CD4-positive, alpha-beta T cell treated with Interleukin-4 for 4 hours (primary cell): ENCODE measurements at regions not wholly inside any gene's neighbourhood (a gene's known extent, or its start where the extent isn't known, plus 50 kb on each side); places are given as distances from the start of the nearest gene placed in this dataset.
"Not testable (repeated sequence)": the region's sequence is repeated elsewhere in the genome, so short reads cannot be mapped to it uniquely, and the experiment has no call there.

ENCODE experiments used
- DNase-seq: peaks from one replicate; pipeline ENCODE4 v3.0.0-alpha.2; 2020

DNA sequence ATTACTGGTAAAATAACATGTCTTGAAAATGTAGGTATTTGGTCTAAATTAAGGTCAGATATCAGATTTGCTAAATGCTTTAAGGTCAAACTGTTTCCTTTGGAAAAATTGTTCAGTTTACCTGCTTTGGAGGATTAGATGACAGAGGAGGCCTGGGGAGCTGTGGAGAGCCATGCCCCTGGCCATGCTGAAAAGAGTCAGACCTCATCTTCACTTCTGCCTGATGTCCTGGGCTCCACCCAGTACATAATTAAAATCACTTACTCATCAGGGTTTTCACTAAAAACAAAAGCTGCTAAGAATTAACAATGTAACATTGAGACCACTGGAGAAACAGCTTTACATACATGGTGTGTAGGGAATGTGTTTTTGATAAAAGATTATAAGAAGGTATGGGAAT, 60.8 kb upstream of the UNC93A start:
- DNase-seq, result no peak

DNA sequence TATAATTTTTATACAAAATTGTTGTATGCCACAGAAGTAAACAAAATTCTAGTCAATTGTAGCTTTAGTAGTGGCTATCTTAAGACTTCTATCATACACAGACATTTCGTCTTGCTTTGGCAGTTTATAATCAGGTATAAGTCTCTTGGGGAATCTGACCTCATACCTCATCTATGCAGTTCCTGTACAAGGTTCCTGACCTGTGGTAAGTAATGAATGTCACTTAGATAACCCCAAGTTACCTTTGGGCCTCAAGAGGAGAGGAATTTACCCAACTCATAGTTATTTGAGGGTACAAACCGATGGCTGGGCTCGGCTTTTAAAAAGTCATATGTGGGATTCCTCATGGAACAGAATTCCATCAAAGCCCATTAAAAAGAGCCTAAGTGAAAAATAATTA, 58.8 kb upstream of the UNC93A start:
- no peak for DNase-seq

DNA sequence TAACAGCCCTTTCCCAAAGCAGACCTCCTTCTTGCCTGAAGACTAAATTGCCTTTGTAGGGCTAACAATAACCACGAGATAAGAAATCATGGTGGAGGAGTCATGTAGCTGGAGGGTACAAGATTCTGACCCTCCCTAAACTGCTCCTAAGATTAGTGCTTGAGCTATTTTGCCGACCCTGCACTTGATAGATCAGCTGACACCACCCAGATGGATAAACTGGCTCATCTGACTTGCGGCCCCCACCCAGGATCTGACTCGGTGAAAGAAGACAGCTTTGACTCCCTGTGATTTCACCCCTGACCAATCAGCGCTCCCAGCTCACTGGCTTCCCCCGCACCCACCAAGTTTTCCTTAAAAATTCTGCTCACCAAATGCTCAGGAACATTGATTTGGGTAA, 57.6 kb upstream of the UNC93A start:
- no peak for DNase-seq

DNA sequence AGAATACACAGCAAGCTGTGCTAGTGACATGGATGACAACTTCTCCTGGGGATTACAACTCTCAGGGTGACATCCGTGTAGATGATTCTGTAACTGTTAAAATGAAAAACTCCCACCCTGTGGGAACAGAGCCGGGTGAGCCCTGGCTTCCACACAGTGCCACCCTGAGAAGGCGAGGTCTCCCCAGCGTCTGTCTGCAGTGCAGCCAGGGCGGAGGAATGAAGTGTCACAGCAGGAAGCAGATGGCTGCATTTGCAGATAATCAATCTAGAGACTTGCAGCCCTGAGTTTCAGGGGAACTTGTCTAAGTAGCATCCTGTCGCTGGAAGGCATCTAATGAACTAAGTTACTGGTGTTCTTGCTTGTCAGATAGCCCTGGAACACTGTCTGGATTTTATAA, 56.5 kb upstream of the UNC93A start:
- DNase-seq, result not testable (repeated sequence)

DNA sequence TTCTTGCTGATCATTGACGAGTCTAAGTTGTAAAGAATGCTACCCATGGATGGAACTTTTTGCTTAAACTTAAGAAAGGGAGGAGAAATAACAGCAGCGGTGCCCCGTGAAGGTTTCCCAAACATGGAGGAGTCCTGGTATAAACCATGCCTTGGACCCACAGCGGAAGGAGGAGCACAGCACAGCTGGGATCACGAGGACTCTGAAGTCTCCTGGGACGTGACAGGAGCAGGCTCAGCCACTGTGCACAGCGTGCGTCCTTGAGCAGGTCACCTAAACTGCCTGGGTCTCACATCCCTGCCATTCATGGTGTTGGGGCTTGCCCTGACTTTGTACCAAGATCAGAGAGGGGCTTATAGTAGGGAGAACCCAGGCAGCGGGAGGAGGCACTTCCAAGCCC, 56.1 kb upstream of the UNC93A start:
- DNase-seq, result no peak

DNA sequence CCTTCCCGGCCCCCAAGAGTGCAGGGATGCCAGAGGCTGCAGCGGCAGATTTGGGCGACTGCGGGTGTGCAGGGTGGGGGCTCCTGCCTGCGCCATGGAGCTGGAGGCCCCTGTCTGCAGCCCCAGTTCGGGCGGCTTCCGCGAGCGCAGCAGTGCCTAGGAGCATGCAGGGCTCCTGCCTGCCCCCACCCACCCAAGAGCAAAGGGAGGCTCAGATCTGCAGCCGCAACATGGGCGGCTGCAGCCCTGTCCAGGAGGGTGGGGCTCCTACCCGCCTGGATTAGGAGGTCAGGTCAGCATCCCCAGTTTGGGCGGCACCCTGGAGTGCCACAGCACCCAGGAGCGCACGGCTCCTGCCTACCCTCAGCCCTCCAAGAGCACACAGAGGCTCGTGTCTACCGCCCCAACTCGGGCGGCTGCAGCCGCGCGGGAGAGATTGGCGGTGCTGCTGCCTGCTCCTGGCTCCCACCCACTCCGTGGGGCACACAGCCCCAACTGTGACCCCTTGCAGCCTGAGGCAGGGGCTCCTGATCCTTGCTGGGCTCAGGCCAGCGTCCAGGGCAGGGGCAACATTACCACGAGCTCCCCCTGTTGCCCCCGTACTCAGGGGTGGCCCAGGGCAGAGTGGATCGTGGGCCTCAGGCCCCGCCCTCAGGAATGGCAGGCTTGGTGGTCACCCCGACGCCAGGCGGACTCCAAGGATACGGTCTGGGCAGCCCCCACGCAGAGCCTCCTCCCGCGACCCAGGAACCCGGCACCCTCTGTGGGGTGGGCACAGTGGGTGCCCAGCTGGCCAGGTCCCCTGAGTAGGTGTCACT, 55.5 kb upstream of the UNC93A start:
- no peak for DNase-seq

DNA sequence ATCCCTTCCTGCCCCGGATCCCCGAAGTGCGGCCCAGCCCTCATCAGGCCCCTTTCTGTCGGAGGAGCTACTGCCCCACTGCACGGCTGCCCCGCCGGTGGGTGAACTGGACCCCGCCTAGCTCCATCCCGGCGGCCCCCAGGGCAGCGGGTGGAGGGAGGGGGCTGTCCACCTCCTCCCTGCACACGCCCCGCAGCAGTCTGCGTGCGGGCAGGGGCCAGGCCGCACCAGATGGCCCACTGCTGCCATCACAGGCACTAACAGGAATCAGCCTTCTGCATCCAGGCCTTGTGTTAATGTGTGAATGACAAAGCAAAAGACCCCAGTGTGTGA, 54.9 kb upstream of the UNC93A start:
- DNase-seq, result no peak

DNA sequence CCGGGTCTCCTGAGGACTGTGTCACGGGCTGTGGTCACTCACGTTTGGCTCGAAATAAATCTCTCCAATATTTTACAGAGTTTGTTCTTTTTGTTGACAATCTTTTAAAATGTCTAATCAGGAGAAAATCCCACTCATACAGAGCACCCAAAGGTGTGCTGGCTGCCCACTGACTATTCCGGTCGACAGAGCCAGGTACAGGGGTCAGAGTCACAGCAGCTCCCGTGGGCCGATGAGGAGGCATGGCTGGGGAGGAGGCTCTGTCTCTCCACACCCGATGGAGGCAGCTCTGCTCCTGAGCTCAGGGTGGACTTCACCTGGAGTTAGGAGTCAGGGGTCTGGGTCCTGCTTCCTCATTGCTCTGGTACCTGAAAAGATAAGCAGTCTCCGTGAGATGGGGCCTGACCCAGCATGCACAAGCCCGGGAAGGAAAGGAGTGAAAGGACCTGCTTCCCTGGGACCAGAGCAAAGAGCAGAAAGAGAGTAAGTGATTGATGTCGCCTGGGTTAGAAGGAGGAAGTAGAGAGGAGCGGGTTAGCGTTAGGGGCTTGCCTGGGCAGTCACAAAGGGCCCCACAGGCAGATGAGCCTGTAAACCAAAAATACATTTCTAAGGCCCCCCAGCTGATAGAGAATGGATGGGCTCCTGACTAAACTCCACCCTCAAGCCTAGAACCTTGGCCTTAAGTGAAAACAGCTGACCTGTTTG, 53.5 kb upstream of the UNC93A start:
- no peak for DNase-seq

DNA sequence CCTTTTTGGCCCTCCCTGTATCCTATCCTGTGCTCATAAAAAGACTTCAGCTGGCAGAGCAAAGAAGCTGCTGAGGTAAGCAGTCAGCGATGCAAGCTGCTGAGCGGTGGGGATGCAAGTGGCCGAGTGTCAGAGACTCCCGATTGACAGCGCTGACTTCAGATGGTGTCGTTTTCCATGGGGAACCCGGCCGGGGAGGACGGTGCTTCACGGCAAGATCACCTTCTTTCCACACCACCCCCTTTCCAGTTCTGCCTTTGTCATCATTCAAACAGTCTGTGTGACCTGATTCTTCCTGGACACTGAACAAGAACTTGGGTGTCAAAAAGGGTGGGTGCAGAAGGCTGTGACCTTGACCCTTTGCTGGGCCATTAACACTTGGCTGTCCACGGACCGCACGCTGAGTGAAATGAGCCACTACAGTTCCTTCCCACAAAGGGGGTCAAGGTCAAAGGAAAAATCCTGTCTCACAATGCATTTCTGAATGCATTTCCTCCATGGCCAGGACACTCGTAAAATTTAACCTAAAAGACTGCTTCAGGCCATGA, 52.9 kb upstream of the UNC93A start:
- DNase-seq, result no peak

DNA sequence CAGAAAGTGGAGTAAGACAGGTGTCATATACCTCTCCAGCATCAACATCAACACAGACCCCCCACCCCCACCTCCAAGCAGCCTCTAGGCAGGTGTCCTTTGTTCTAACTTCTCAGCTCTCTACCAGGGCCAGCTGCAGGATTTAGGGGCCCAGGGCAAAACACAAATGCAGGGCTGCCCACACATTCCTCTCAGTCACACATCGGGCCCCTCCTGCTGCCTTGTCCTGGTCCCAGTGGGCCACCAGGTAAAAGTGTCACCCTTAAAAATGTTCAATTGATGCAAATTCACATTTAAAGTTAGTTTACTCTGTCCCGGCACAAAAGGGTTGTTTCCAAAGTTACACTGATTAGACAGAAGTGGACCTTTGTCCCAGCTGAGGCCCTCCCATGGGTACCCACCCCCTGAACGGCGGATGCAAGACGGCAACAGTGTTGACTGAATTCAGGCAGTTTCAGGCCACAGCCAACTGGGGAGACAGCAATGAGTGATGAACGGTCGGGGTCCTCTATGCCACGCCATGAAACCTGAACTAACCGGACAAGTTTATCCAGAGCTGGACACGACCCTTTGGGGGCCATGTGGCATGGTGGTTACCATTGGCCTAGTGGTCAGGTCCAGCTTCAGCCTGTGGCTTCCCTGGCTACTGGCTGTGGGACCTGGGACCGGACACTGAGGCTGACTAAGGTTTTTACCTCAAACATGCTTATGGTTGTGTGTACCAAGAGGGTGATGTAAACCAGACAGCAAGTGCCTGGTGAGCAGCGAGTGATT, 52.2 kb upstream of the UNC93A start:
- DNase-seq, result no peak

DNA sequence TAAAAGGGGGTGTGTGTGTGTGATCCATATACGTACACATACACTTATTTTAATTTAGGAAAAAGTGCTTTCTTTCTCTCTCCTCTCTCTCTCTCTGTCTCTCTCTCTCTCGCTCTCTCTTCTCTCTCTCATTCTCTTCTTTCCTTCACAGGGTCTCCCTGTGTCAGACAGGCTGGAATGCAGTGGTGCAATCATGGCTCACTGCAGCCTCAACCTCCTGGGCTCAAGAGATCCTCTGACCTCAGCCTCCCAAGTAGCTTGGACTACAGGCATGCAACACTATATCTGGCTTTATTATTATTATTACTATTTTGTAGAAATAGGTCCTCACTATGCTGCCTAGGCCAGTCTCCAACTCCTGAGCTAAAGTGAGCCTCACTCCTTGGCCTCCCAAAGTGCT, 51.6 kb upstream of the UNC93A start:
- DNase-seq, result not testable (repeated sequence)

DNA sequence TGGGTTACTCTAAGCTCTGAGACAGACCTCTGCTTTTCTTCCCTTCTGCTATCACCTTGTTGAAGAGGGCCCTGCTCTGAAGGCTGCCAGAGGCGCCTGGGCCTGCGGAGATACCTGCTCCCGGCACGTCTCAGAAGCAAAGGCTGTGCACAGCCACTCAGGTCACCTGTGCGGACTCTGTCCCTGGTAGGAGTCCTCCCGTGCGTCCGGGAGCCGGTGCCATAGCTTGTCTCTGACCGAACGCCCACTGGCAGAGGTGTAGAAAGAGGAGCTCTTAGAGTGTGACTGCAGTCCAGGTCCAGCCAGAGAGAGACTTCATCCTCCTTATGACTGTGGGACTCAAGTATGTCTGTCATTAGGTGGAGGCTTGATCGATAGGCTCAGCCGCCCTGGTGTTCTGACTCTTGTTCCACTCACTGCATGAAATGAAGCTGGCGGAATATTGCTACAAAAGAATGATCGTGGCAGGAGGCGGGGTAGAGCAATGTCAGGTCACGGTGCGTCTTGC, 51.0 kb upstream of the UNC93A start:
- DNase-seq, result no peak
